HG02981 (cell line): ENCODE measurements at regions not wholly inside any gene's neighbourhood (a gene's known extent, or its start where the extent isn't known, plus 50 kb on each side); places are given as distances from the start of the nearest gene placed in this dataset.
"Not testable (repeated sequence)": the region's sequence is repeated elsewhere in the genome, so short reads cannot be mapped to it uniquely, and the experiment has no call there.

Experiments used
- ATAC-seq: cut with Tn5 transposase; IDR thresholded peaks from one replicate; pipeline ENCODE4 v1.9.1; 2021; ENCODE audit warnings: mild to moderate bottlenecking, moderate library complexity; ENCODE audit not compliant: unreplicated experiment

- no peak for ATAC-seq
These were observed 387.1 kb downstream of the THBS2 start for GRCh38 chr6:168866534-168866933.

- no peak for ATAC-seq
These were observed 388.1 kb downstream of the THBS2 start for GRCh38 chr6:168865522-168865921.

- ATAC-seq, result no peak
These were observed 388.8 kb downstream of the THBS2 start for GRCh38 chr6:168864541-168865460.

DNA sequence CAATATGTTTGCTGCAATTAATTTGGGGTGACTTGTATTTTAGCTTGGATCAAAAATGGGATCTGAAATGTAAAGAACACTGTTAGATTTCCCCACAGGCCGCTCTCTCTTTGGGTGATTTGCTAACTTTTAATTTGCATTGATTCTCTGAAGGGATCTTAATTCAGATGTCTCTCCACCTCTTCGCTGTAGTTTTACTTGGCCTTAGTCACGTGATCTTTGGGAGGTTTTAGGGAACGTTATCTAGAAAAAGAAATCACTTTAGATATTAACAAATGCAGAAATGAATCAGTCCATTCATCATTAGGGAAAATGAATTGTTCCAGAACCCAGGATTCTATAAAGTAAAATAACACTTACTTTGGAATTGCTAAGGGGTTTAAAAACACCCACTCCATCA lies 390.2 kb downstream of the THBS2 start:
- no peak for ATAC-seq

DNA sequence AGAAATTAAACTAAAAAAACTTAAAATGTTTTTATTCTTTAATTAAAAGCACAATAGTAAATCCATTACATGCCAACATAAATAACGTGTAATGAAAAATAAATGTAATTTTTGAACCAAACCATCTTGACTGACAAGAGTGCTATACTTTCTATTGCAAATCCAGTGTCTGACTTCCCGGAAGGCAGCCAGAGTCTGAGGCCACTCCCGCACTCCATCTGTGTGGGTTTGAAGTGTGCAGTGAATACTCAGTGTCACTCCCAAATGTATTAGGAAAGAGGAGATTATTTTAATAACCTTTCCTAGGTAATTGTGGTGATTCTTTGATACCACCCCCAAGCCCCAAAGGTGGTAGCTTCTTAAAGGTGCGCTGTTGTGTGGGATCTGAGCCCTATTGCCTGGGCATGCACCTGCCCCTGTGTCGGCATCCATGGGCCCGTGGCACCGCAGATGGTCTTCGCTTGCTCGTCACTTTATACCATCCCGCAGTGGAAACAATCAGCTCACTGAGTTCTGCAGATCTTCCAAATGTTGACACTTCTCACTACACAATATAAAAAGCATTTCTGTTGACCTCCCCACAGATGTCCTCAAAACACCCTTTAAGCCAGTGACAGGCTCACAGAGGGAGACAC lies 391.2 kb downstream of the THBS2 start:
- ATAC-seq, result no peak

DNA sequence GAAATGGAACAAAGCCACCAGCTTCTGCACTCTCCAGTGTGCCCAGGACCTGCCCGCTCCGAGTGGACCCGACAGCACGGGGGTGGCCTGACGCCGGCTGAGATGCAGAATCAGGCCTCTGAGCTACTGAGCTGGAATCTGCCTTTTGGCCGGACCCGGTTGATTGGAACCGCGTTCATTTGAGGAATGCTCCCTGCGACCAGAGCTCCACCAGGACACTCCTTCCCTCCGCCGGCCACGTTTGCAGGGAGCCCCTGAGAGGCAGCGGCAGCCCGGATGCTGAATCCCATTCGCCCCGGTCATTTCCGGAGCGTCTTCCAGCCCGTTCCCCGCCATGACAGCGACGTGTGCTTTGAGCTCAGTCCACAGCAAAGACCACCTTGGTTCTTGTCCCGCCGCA lies 392.7 kb downstream of the THBS2 start:
- ATAC-seq, result no peak

DNA sequence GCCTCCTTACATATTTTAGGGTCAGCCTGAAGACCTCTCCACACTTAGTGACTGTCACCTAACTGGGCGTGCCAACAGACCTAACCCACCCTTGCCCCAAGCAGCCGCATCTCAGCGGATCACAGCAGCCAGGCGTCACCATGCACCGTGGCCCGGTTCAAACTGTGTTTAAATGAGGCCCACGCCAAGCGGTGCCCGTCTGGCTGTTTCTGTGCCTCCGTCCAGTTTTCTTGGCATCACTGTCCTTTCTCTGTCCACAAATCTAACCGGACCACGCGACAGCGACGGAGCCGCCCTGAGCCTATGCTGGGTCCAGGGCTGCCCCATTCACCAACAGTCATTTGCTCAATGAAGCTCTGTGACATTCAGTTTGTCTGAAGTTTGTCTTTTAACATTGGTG lies 393.3 kb downstream of the THBS2 start:
- no peak for ATAC-seq

DNA sequence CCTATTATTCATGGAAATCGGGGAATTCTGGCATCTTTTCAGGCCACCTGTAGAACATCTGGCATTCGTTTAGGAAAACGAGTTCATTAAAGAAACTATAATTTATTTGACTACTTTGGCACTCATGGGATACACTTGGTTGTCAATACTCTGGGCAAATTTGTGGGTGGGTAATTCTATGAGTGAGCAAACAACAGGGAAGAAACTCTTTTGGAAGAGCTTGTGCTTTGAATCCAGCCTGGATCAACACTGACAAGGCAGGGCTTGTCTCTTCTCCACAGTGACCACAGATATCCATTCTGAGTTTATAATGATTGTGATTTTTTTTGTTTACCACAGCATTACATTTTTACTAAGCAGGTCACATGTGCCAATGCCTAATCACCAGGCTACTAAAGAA lies 394.7 kb downstream of the THBS2 start:
- ATAC-seq, result no peak

GRCh38 chr6:168856914-168857313 lies 396.7 kb downstream of the THBS2 start:
- ATAC-seq, result no peak

- ATAC-seq, result no peak
These were observed 401.2 kb downstream of the THBS2 start for GRCh38 chr6:168852376-168852884.

DNA sequence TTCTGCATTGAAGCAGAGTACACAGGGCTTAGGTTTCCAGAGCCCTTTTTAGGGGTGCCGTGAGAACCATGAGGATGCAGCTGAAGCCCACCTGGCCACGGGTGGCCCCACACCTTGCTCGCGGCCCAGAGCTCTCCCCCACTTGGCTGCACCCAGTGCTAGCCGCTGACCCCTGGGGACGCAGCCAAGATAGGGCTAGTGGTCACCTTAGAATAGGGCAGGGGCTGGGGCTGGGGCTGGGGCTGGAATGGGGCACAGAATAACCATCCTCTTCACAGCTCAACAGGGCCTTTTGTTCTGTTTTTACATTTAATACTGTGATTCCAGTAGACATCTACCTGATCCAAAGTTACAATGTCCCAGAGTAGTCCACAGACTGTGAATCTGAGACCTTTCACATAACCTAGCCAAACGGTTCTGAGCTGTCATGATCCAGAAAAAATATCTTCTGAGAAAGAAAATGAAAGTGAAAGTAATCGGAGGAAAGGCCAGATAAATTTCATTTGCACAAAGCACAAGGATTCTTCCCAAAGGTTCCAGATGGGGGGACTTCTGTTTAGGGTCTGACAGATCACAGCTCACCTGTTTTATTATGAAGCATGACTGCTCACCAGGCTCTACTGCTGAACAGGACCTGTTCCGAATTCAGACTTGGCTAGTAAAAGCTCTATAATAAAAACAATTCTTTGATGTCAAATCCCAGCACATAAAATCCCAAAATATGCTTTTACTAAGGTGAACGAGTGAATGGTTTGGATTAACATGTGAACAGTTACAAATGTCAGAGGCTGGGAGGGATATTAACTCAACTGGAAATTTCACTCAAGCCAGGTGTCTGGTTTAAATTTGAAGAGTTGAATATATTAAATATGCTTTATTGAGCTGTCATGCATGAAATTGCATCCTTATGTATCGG lies 401.9 kb downstream of the THBS2 start:
- no peak for ATAC-seq

DNA sequence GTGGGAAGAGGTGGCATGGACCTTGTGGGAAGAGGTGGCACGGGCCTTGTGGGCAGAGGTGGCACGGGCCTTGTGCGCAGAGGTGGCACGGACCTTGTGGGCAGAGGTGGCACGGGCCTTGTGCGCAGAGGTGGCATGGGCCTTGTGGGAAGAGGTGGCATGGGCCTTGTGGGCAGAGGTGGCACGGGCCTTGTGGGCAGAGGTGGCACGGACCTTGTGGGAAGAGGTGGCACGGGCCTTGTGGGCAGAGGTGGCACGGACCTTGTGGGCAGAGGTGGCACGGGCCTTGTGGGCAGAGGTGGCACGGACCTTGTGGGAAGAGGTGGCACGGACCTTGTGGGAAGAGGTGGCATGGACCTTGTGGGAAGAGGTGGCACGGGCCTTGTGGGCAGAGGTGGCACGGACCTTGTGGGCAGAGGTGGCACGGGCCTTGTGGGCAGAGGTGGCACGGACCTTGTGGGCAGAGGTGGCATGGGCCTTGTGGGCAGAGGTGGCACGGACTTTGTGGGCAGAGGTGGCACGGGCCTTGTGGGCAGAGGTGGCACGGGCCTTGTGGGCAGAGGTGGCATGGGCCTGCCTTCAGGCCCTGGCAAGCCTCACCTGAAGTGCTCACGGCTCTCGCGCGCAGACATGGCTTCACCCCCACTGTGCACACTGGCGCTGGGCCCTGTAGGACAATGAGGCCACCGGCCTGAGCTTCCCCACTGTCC lies 403.5 kb downstream of the THBS2 start:
- not testable (repeated sequence) for ATAC-seq

DNA sequence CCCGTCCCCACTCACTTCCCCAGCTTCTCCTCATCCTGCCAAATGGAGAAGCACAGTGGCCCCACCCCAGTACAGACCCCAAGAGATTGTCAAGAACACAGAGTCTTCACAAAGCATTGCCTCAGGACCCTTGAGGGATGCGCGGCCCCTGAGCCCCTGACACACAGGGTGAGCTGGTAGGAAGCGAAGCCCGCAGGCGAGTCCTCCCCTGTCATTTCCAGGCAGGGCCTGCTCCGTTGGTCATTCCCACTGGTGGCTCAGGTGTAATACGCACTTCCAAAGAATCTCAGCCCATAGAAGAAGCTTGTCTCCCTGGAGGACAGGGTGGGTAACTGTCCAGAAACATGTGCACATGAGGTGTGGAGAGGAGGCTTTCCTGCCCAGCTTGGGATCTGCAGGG lies 404.2 kb downstream of the THBS2 start:
- ATAC-seq, result no peak

DNA sequence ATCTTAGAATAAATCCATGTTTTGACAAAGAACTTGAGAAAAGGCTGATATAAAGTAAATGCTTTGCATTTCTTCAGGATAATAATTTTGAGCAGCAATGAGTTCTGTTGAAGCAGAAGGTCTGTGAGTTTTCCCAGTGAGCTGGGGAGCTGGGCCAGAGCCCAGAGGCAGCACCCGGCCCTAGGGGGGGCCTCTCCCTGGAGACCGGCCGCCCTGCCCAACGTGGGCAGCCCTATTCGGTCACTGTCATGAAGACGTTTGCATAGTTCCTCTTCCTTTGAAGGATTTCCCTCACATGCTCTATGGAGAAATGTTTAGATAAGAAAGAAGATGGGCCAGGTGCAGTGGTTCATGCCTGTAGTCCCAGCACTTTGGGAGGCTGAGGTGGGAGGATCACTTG lies 404.8 kb downstream of the THBS2 start:
- ATAC-seq, result no peak

GRCh38 chr6:168844821-168845609 lies 404.0 kb downstream of the SMOC2 start:
- ATAC-seq, result no peak

DNA sequence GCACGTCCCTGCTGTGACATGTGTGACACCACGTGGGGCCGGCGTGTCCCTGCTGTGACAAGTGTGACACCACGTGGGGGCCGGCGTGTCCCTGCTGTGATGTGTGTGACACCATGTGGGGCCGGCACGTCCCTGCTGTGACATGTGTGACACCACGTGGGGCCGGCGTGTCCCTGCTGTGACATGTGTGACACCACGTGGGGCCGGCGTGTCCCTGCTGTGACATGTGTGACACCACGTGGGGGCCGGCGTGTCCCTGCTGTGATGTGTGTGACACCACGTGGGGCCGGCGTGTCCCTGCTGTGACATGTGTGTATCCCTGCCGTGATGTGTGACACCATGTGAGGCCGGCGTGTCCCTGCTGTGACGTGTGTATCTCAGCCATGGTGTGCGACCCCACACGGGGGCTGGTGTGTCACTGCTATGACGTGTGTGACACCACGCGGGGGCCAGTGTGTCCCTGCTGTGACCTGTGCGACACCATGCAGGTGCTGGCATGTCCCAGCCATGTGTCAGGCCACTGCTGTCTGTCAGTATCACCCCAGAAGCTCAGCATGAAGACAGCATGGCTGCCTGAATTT lies 401.7 kb downstream of the SMOC2 start:
- not testable (repeated sequence) for ATAC-seq

DNA sequence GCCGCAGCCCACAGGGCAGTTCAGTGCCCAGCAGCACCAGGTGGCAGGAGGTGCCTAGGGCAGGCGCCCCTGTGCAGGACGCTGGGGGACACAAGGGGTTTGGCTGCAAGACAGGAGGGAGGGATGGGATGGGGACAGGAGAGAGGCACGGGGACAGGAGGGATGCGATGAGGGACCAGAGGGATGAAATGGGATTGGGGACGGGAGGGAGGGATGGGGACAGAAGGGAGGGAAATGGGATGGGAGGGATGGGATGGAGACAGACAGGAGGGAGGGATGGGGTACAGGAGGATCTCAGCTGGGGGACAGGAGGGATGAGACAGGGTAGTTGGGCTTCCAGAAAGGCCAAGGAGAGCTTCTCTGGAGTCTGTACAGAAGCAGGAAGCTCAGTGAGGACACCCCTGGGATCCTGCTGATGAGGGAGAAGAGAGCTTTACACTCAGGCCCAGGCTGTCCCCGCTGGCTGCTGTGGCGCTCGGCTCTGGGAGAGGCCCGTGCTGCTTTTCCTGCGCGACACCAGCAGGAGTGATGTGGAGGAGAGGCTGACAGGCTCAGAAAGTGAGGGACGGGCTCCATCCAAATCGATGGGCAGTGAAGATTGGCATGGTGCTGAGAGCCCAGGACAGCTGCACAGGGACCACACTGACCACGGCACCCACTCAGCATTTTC lies 400.8 kb downstream of the SMOC2 start:
- ATAC-seq, result no peak

DNA sequence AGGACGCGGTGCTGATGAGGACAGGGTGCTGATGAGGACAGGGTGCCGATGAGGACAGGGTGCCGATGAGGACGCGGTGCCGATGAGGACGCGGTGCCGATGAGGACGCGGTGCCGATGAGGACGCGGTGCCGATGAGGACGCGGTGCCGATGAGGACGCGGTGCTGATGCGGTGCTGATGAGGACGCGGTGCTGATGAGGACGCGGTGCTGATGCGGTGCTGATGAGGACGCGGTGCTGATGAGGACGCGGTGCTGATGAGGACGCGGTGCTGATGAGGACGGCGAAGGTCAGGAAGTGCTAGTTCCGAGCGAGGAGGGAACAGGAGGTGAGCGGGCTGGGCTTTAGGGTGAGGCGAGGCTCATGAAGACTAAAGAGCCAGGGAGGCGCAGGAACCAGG lies 399.9 kb downstream of the SMOC2 start:
- not testable (repeated sequence) for ATAC-seq

DNA sequence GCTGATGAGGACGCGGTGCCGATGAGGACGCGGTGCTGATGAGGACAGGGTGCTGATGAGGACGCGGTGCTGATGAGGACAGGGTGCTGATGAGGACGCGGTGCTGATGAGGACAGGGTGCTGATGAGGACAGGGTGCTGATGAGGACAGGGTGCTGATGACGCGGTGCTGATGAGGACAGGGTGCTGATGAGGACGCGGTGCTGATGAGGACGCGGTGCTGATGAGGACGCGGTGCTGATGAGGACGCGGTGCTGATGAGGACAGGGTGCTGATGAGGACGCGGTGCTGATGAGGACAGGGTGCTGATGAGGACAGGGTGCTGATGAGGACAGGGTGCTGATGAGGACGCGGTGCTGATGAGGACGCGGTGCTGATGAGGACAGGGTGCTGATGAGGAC lies 399.3 kb downstream of the SMOC2 start:
- ATAC-seq, result not testable (repeated sequence)
